Omental fat pad (tissue), 3 donors: ENCODE measurements at regions not wholly inside any gene's neighbourhood (a gene's known extent, or its start where the extent isn't known, plus 50 kb on each side); places are given as distances from the start of the nearest gene placed in this dataset.

Experiments used
- ATAC-seq: fragments of 150-250 bp; one replicate; pipeline ENCODE4 v1.9.1; 2016; ENCODE audit warnings: mild to moderate bottlenecking, moderate library complexity; ENCODE audit not compliant: low FRiP score
- DNase-seq: peaks from one replicate; pipeline ENCODE4 v3.0.0-alpha.2; 2019; ENCODE audit warnings: low spot score
- TF ChIP-seq, protein P1 (sequence below), 3 donors: fragments of 450-650 bp; IDR thresholded peaks; one replicate each; pipeline ENCODE4 v1.5.1; 2016 to 2017; ENCODE audit warnings: antibody characterized with exemption in 3 of 3, mild to moderate bottlenecking in 3 of 3, moderate library complexity in 2 of 3

DNA sequence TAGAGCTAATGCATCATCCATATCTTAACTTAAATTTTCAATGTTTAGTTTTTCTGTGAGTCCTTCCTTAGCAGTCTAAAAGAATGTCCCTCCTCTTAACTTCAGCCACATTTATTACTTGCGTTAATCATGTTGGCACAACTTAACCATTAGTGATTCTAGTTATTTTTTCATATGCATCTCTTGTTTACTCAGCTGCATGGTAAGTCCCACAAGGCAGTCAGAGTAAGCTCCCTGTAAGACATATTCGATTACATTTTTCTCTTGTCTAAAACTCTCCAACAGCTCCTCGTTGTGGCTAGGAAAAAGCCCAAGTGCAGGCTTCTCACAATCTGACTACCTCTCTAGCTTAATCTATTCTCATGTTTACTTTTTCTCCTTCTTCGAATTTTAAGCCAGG lies 2045.3 kb upstream of the PIK3C3 start:
- TF ChIP-seq, protein P1, sequence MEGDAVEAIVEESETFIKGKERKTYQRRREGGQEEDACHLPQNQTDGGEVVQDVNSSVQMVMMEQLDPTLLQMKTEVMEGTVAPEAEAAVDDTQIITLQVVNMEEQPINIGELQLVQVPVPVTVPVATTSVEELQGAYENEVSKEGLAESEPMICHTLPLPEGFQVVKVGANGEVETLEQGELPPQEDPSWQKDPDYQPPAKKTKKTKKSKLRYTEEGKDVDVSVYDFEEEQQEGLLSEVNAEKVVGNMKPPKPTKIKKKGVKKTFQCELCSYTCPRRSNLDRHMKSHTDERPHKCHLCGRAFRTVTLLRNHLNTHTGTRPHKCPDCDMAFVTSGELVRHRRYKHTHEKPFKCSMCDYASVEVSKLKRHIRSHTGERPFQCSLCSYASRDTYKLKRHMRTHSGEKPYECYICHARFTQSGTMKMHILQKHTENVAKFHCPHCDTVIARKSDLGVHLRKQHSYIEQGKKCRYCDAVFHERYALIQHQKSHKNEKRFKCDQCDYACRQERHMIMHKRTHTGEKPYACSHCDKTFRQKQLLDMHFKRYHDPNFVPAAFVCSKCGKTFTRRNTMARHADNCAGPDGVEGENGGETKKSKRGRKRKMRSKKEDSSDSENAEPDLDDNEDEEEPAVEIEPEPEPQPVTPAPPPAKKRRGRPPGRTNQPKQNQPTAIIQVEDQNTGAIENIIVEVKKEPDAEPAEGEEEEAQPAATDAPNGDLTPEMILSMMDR (IDR thresholded peaks at IDR 0.05), result no peak
- ATAC-seq (no peak), DNase-seq (no peak)

DNA sequence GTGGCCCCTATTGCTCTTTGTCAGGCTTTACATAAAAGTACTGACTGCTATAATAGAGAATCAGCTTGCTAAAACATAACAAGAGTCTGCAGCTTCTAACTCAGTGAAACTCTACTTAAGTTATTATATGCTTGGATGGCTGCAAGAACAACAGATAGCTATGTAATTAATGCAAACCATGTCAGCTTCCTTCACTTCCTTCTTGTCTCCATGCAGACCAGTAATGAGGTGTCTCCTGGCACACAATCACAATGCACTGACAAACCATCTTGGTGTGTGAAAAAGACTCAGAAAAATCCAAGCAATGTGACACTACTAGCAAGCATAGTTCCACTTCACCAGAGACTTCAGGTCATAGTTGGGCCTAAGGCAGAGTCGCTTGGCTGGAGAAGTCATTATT lies 2068.9 kb upstream of the PIK3C3 start:
- ATAC-seq (no peak), DNase-seq (no peak)
- TF ChIP-seq, protein P1 (IDR thresholded peaks at IDR 0.05), result no peak

DNA sequence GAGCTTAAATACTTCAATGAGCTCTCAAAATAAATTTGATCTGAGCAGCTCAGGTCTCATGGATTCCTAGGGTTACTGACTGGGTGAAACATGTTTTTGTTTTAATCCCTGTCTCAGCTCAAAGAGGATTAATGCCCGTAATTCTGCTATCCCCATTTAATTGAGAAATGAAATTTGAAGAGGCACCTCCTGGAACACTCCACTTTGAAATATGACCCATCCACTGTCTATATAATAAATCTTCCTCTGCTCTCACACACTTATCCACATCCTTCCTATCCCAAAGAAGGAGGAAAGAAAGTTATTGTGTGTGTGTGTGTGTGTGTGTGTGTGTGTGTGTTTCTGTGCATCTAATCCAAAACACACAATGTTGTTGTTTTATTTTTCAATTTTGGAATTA lies 2082.4 kb upstream of the PIK3C3 start:
- TF ChIP-seq, protein P1 (IDR thresholded peaks at IDR 0.05), result no peak
- no peak for DNase-seq
- ATAC-seq, result no peak

DNA sequence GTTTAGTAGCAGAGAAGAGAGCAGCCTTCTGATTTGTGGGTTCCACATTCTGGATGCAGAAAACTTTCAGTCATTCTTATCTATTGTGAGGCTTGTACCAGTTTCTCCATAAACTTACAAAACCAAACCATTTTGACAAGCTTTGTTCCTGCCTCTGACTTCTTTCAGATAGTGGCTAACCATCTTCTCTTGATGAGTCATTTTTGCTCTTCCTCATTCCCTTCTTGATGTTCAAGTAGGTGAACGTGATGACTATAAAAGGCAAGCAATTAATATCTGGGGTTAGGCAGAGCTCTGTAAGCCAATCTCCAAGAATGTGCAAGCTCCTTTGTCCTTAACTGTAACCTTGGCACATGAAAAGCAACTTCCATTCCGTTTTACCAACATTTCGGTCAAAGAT lies 2083.1 kb upstream of the PIK3C3 start:
- TF ChIP-seq, protein P1 (IDR thresholded peaks at IDR 0.05), result no peak
- ATAC-seq, result no peak

DNA sequence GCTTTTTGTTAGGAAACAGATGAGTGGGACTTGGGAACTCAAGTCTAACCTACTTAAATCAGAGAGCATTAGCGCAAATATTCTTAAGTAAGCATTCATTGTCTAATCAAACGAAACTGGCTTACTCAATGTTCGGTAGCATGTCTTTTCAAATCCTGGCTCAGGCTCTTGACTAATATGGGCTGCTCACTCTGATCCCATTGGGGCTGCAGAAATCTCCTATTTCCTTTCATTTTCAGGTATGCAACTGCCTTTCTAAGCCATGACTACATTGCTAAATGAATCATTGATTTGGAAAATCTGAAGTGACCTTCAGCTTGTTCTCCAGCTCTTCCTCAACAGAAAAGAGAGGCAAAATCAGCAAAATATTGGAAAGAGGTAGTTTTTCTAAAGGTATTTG lies 2084.4 kb upstream of the PIK3C3 start:
- TF ChIP-seq, protein P1 (IDR thresholded peaks at IDR 0.05), result no peak
- ATAC-seq (no peak), DNase-seq (no peak)

More for the DNA sequence above, 2083.1 kb upstream of the PIK3C3 start:
- no peak for DNase-seq

DNA sequence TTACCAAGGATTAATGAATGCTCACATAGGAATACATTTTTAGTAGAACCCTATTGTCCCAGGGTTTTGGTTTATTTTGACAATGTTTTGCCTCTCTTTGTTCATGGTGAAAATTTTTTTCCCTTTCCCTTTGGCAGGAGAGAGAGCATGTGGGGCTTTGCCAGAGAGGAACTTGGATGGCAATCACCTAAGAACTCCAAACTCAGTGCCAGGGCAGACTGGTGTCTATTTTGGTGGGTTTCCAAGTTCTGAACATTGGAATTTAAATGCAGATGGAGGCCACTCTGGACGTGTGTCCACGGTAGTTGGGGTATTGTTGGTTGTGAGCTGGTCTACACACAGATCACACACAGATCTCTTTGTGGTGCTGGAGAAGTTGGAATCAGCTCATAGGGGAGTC lies 2091.1 kb upstream of the PIK3C3 start:
- ATAC-seq (no peak), DNase-seq (no peak)
- TF ChIP-seq, protein P1 (IDR thresholded peaks at IDR 0.05), result no peak

DNA sequence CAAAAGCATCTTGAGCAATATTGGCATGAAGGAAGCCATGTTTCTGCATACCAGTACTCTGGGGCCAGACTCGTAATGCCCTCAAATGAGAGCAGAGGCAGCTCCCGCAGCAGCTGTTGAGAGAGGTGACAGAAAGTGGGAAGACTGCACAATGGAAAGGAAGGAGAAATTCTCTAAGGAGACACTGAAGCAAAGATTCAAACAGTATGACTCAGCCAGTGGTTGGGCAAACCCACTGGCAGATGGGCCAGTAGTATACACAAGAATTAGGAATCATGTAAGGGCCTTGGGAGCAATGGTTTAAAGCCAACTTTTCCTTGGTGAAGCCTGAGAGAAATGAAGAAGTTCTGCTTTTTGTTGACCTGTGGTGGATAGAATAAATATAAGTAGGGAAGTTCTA lies 2092.7 kb upstream of the PIK3C3 start:
- TF ChIP-seq, protein P1 (IDR thresholded peaks at IDR 0.05), result no peak
- DNase-seq, result no peak
- no peak for ATAC-seq
